ENCODE measurements at regions not wholly inside any gene's neighbourhood (a gene's known extent, or its start where the extent isn't known, plus 50 kb on each side); places are given as distances from the start of the nearest gene placed in this dataset.

- ATAC-seq = no peak
- TF ChIP-seq ZNF565 (CRISPR knock-in tag; conservative IDR thresholded peaks at IDR 0.05; ENCODE audit: low read depth) (no peak), PATZ1 (CRISPR knock-in tag; IDR thresholded peaks at IDR 0.05; ENCODE audit: borderline replicate concordance) (no peak), PPARA (CRISPR knock-in tag; IDR thresholded peaks at IDR 0.05; ENCODE audit: borderline replicate concordance) (no peak), OSR1 (CRISPR knock-in tag; IDR thresholded peaks at IDR 0.05) (no peak), RARB (CRISPR knock-in tag; IDR thresholded peaks at IDR 0.05) (no peak), CSRNP3 (CRISPR knock-in tag; IDR thresholded peaks at IDR 0.05) (no peak), ZC3H10 (CRISPR knock-in tag; IDR thresholded peaks at IDR 0.05) (no peak), ARNTL (CRISPR knock-in tag; IDR thresholded peaks at IDR 0.05; ENCODE audit: borderline replicate concordance, low read depth) (no peak), TSHZ2 (CRISPR knock-in tag; IDR thresholded peaks at IDR 0.05) (no peak), ZFP30 (CRISPR knock-in tag; IDR thresholded peaks at IDR 0.05) (no peak), ZFP3 (CRISPR knock-in tag; IDR thresholded peaks at IDR 0.05) (no peak), CREB5 (CRISPR knock-in tag; IDR thresholded peaks at IDR 0.05; ENCODE audit: low read depth) (no peak), CSDC2 (CRISPR knock-in tag; IDR thresholded peaks at IDR 0.05) (no peak), ISL1 (CRISPR knock-in tag; IDR thresholded peaks at IDR 0.05) (no peak), TCF4 (CRISPR knock-in tag; IDR thresholded peaks at IDR 0.05; ENCODE audit: borderline replicate concordance) (no peak)
Measured at GRCh38 chr1:221414772-221415539, 326.9 kb downstream of the DUSP10 start.

GRCh38 chr1:221415651-221416050, 326.2 kb downstream of the DUSP10 start:
- TF ChIP-seq TCF4 (CRISPR knock-in tag; IDR thresholded peaks at IDR 0.05; ENCODE audit: borderline replicate concordance) (no peak), RARB (CRISPR knock-in tag; IDR thresholded peaks at IDR 0.05) (no peak), OSR1 (CRISPR knock-in tag; IDR thresholded peaks at IDR 0.05) (no peak), ZFP3 (CRISPR knock-in tag; IDR thresholded peaks at IDR 0.05) (no peak), ARNTL (CRISPR knock-in tag; IDR thresholded peaks at IDR 0.05; ENCODE audit: borderline replicate concordance, low read depth) (no peak), GLIS3 (CRISPR knock-in tag; IDR thresholded peaks at IDR 0.05) (no peak), PATZ1 (CRISPR knock-in tag; IDR thresholded peaks at IDR 0.05; ENCODE audit: borderline replicate concordance) (no peak), SNAI2 (CRISPR knock-in tag; IDR thresholded peaks at IDR 0.05) (no peak), ZNF565 (CRISPR knock-in tag; conservative IDR thresholded peaks at IDR 0.05; ENCODE audit: low read depth) (no peak), POU6F1 (CRISPR knock-in tag; IDR thresholded peaks at IDR 0.05; ENCODE audit: borderline replicate concordance, low read depth) (no peak), ZC3H10 (CRISPR knock-in tag; IDR thresholded peaks at IDR 0.05) (no peak), ZFP30 (CRISPR knock-in tag; IDR thresholded peaks at IDR 0.05) (no peak), ZNF8 (CRISPR knock-in tag; IDR thresholded peaks at IDR 0.05) (no peak)
- no peak for ATAC-seq
